GM19035 (cell line): ENCODE measurements at regions not wholly inside any gene's neighbourhood (a gene's known extent, or its start where the extent isn't known, plus 50 kb on each side); places are given as distances from the start of the nearest gene placed in this dataset.
A peak's percentile ranks its signal among the peaks of the same experiment; 100 is the strongest.
"Not testable (repeated sequence)": the region's sequence is repeated elsewhere in the genome, so short reads cannot be mapped to it uniquely, and the experiment has no call there.

Source experiments
- ATAC-seq: cut with Tn5 transposase; IDR thresholded peaks from one replicate; pipeline ENCODE4 v1.9.1; 2021; ENCODE audit not compliant: unreplicated experiment

GRCh38 chr13:78876915-78877549, 218.1 kb upstream of the OBI1 start:
- ATAC-seq, result no peak

GRCh38 chr13:78875792-78876580, 217.0 kb upstream of the OBI1 start:
- peak; percentile 83 for ATAC-seq

- no peak for ATAC-seq
Observed at GRCh38 chr13:78868991-78869390, 210.0 kb upstream of the OBI1 start.

- no peak for ATAC-seq
Observed at GRCh38 chr13:78867655-78868054, 208.7 kb upstream of the OBI1 start.

GRCh38 chr13:78866076-78866475, 207.1 kb upstream of the OBI1 start:
- not testable (repeated sequence) for ATAC-seq

GRCh38 chr13:78862446-78862845, 203.5 kb upstream of the OBI1 start:
- no peak for ATAC-seq

- no peak for ATAC-seq
Observed at GRCh38 chr13:78852709-78853108, 193.8 kb upstream of the OBI1 start.

- ATAC-seq, result no peak
Observed at GRCh38 chr13:78845656-78846365, 186.9 kb upstream of the OBI1 start.

GRCh38 chr13:78844106-78844505, 185.2 kb upstream of the OBI1 start:
- ATAC-seq, result no peak

- no peak for ATAC-seq
Observed at GRCh38 chr13:78841358-78841963, 182.5 kb upstream of the OBI1 start.

- ATAC-seq, result no peak
Observed at GRCh38 chr13:78836238-78836784, 177.4 kb upstream of the OBI1 start.

GRCh38 chr13:78832461-78832860, 173.5 kb upstream of the OBI1 start:
- no peak for ATAC-seq

GRCh38 chr13:78830508-78830907, 171.6 kb upstream of the OBI1 start:
- no peak for ATAC-seq

- no peak for ATAC-seq
Observed at GRCh38 chr13:78829821-78830220, 170.9 kb upstream of the OBI1 start.

- ATAC-seq, result no peak
Observed at GRCh38 chr13:78827471-78827870, 168.5 kb upstream of the OBI1 start.

GRCh38 chr13:78826936-78827335, 168.0 kb upstream of the OBI1 start:
- no peak for ATAC-seq

- no peak for ATAC-seq
Observed at GRCh38 chr13:78826312-78826711, 167.4 kb upstream of the OBI1 start.

GRCh38 chr13:78820541-78820940, 161.6 kb upstream of the OBI1 start:
- ATAC-seq, result no peak

- no peak for ATAC-seq
Observed at GRCh38 chr13:78816592-78816991, 157.6 kb upstream of the OBI1 start.

GRCh38 chr13:78816154-78816553, 157.2 kb upstream of the OBI1 start:
- ATAC-seq, result no peak

GRCh38 chr13:78806457-78806856, 147.5 kb upstream of the OBI1 start:
- ATAC-seq, result no peak
